Ascending aorta (tissue), 2 donors: ENCODE measurements at regions not wholly inside any gene's neighbourhood (a gene's known extent, or its start where the extent isn't known, plus 50 kb on each side); places are given as distances from the start of the nearest gene placed in this dataset.

Source experiments
- DNase-seq, 2 donors: peaks; one replicate each; pipeline ENCODE4 v3.0.0-alpha.2; 2019; ENCODE audit warnings: low spot score in 2 of 2
- H3K27ac ChIP-seq, 2 donors: fragments of 200-600 bp; sonication (generic); one replicate each; pipeline ENCODE4 v1.5.1; 2016 to 2017; ENCODE audit warnings: mild to moderate bottlenecking in 1 of 2
- H3K27me3 ChIP-seq: fragments of 200-600 bp; sonication (generic); one replicate; pipeline ENCODE4 v1.5.1; 2017
- H3K36me3 ChIP-seq, 2 donors: fragments of 200-600 bp; sonication (generic); one replicate each; pipeline ENCODE4 v1.5.1; 2016
- H3K4me1 ChIP-seq, 2 donors: fragments of 200-600 bp; sonication (generic); one replicate each; pipeline ENCODE4 v1.5.1; 2016 to 2017; ENCODE audit warnings: mild to moderate bottlenecking in 1 of 2
- H3K4me3 ChIP-seq, 2 donors: fragments of 200-600 bp; sonication (generic); one replicate each; pipeline ENCODE4 v1.5.1; 2016 to 2017; ENCODE audit warnings: mild to moderate bottlenecking in 1 of 2
- H3K9me3 ChIP-seq, 2 donors: fragments of 200-600 bp; sonication (generic); one replicate each; pipeline ENCODE4 v1.5.1; 2016
- intact Hi-C: fragments of 100-400 bp; cut with DNase I; formaldehyde crosslinking; loops from one replicate; pipeline ENCODE4 v1.15.1; 2023
- TF ChIP-seq, protein P1 (sequence below), 3 experiments: fragments of 200-600 bp in 2 of 3; fragments of 450-650 bp in 1 of 3; sonication (generic) in 2 of 3; IDR thresholded peaks; one replicate each; pipeline ENCODE4 v1.5.1; 2016 to 2019; ENCODE audit warnings: antibody characterized with exemption in 3 of 3, mild to moderate bottlenecking in 1 of 3, moderate library complexity in 1 of 3

DNA sequence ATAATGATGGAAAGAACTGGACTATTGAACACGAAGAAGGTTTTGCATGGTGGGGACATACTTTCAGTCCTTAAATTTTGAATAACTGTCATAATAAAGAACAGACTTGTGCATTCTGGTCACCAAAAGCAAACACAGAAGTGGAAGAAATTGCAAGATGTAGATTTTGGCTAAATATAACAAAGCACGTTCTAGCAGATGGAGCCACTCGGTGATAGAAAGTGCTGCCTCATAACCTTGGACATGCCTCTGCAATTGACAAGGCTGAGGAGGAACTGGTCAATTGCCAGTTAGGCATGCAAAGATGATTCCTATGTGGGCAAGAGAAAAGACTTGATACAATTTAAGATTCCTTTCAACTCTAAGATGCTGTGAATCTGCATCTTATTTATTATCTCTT, 244.1 kb upstream of the ZC3H12C start:
- H3K4me1 ChIP-seq: no peaks in the 10 kb centered on the region
- no peaks in the 10 kb centered on the region for H3K27me3 ChIP-seq
- H3K9me3 ChIP-seq: no peaks in the 10 kb centered on the region
- H3K27ac ChIP-seq: no peak overlapping the region
- no peak overlapping the region for H3K4me3 ChIP-seq
- intact Hi-C loops: no loop called here
- H3K36me3 ChIP-seq: no peaks in the 10 kb centered on the region
- no peak for DNase-seq
- TF ChIP-seq, protein P1, sequence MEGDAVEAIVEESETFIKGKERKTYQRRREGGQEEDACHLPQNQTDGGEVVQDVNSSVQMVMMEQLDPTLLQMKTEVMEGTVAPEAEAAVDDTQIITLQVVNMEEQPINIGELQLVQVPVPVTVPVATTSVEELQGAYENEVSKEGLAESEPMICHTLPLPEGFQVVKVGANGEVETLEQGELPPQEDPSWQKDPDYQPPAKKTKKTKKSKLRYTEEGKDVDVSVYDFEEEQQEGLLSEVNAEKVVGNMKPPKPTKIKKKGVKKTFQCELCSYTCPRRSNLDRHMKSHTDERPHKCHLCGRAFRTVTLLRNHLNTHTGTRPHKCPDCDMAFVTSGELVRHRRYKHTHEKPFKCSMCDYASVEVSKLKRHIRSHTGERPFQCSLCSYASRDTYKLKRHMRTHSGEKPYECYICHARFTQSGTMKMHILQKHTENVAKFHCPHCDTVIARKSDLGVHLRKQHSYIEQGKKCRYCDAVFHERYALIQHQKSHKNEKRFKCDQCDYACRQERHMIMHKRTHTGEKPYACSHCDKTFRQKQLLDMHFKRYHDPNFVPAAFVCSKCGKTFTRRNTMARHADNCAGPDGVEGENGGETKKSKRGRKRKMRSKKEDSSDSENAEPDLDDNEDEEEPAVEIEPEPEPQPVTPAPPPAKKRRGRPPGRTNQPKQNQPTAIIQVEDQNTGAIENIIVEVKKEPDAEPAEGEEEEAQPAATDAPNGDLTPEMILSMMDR (IDR thresholded peaks at IDR 0.05): no peak

- no peak overlapping the region for H3K27ac ChIP-seq
- intact Hi-C loops: no loop called here
- H3K9me3 ChIP-seq: no peaks in the 10 kb centered on the region
- no peaks in the 10 kb centered on the region for H3K36me3 ChIP-seq
- DNase-seq: no peak
- TF ChIP-seq, protein P1 (IDR thresholded peaks at IDR 0.05): no peak
- H3K4me1 ChIP-seq: no peaks in the 10 kb centered on the region
- H3K4me3 ChIP-seq: no peak overlapping the region
- no peaks in the 10 kb centered on the region for H3K27me3 ChIP-seq
Measured at GRCh38 chr11:109849946-109850345, 243.2 kb upstream of the ZC3H12C start.

GRCh38 chr11:109851780-109852390, 241.3 kb upstream of the ZC3H12C start:
- Histone ChIP-seq H3K4me3 (no peak overlapping the region), H3K27me3 (no peaks in the 10 kb centered on the region), H3K9me3 (no peaks in the 10 kb centered on the region), H3K27ac (no peak overlapping the region), H3K36me3 (no peaks in the 10 kb centered on the region), H3K4me1 (no peaks in the 10 kb centered on the region)
- intact Hi-C loops: no loop called here
- no peak for DNase-seq
- TF ChIP-seq, protein P1 (IDR thresholded peaks at IDR 0.05): no peak

GRCh38 chr11:109853156-109853776, 239.9 kb upstream of the ZC3H12C start:
- intact Hi-C loops: no loop called here
- no peak for DNase-seq
- Histone ChIP-seq H3K36me3 (no peaks in the 10 kb centered on the region), H3K4me3 (no peak overlapping the region), H3K27me3 (no peaks in the 10 kb centered on the region), H3K9me3 (no peaks in the 10 kb centered on the region), H3K4me1 (no peaks in the 10 kb centered on the region), H3K27ac (no peak overlapping the region)
- TF ChIP-seq, protein P1 (IDR thresholded peaks at IDR 0.05): no peak

- Histone ChIP-seq H3K27ac (no peak overlapping the region), H3K4me3 (no peak overlapping the region), H3K27me3 (no peaks in the 10 kb centered on the region), H3K9me3 (no peaks in the 10 kb centered on the region), H3K4me1 (no peaks in the 10 kb centered on the region), H3K36me3 (no peaks in the 10 kb centered on the region)
- TF ChIP-seq, protein P1 (IDR thresholded peaks at IDR 0.05): no peak
- no peak for DNase-seq
- intact Hi-C loops: no loop called here
Measured at GRCh38 chr11:109854731-109855130, 238.5 kb upstream of the ZC3H12C start.
